A549 (cell line): ENCODE measurements at regions not wholly inside any gene's neighbourhood (a gene's known extent, or its start where the extent isn't known, plus 50 kb on each side); places are given as distances from the start of the nearest gene placed in this dataset.

Experiments used
- CHD2 ChIP-seq: fragments of 150-350 bp; IDR thresholded peaks from 2 replicates; pipeline ENCODE4 v1.6.1; 2014; ENCODE audit warnings: low read length; ENCODE audit not compliant: partially characterized antibody
- CTCF ChIP-seq: fragments of >200 bp; sonication (Bioruptor Twin); formaldehyde crosslinking; IDR thresholded peaks from 3 replicates; pipeline ENCODE4 v1.5.1; 2016
- EHF ChIP-seq: fragments of 250-450 bp; sonication (Bioruptor Pico); IDR thresholded peaks from 2 replicates; pipeline ENCODE4 v1.5.0; 2020; ENCODE audit warnings: mild to moderate bottlenecking
- JUNB ChIP-seq: fragments of >200 bp; sonication (Bioruptor Twin); formaldehyde crosslinking; IDR thresholded peaks from 2 replicates; pipeline ENCODE4 v1.6.1; 2016
- MAFK ChIP-seq: fragments of 450-650 bp; IDR thresholded peaks from 2 replicates; pipeline ENCODE4 v1.6.1; 2014; ENCODE audit not compliant: partially characterized antibody
- MAX ChIP-seq: IDR thresholded peaks from 2 replicates; pipeline ENCODE4 v1.6.1; 2012
- MYC ChIP-seq: IDR thresholded peaks from 2 replicates; pipeline ENCODE4 v1.6.1; 2012; ENCODE audit warnings: mild to moderate bottlenecking, inconsistent platforms, low read length, improper control_type of control experiment, borderline replicate concordance
- PBX3 ChIP-seq: IDR thresholded peaks from 2 replicates; pipeline ENCODE4 v1.6.1; 2012
- POLR2A ChIP-seq: IDR thresholded peaks from 2 replicates; pipeline ENCODE4 v1.6.1; 2012; ENCODE audit warnings: mild to moderate bottlenecking, low read length
- REST ChIP-seq: fragments of 200-600 bp; sonication (generic); IDR thresholded peaks from 2 replicates; pipeline ENCODE4 v1.6.1; 2016; ENCODE audit warnings: antibody characterized with exemption, mild to moderate bottlenecking, moderate library complexity
- ZNF302 ChIP-seq: fragments of 250-450 bp; sonication (Bioruptor Pico); IDR thresholded peaks from 2 replicates; pipeline ENCODE4 v1.9.0; 2021; ENCODE audit warnings: inconsistent platforms, mild to moderate bottlenecking, moderate library complexity

- TF ChIP-seq CTCF, result no peak
- TF ChIP-seq CHD2, result no peak
- TF ChIP-seq POLR2A, result no peak
- no peak for TF ChIP-seq ZNF302 (CRISPR knock-in tag)
- TF ChIP-seq MAX, result no peak
- no peak for TF ChIP-seq JUNB
- no peak for TF ChIP-seq MYC
- TF ChIP-seq REST, result no peak
- no peak for TF ChIP-seq PBX3
- no peak for TF ChIP-seq MAFK
- TF ChIP-seq EHF (CRISPR knock-in tag), result no peak
Measured at GRCh38 chr17:6005939-6006338, 64.2 kb upstream of the WSCD1 start.
